CD14-positive monocyte (primary cell): ENCODE measurements at regions not wholly inside any gene's neighbourhood (a gene's known extent, or its start where the extent isn't known, plus 50 kb on each side); places are given as distances from the start of the nearest gene placed in this dataset.

Source experiments
- DNase-seq, 3 donors: peaks; one replicate each; pipeline ENCODE4 v3.0.0-alpha.2; 2011 to 2022
- H2AFZ ChIP-seq: 2 replicates; pipeline ENCODE4 v1.6.0; 2012; ENCODE audit warnings: mild to moderate bottlenecking, low read depth, low read length, inconsistent platforms; ENCODE audit not compliant: insufficient read depth, poor library complexity, severe bottlenecking
- H3K27ac ChIP-seq, 2 donors: 1 replicate in 1 of 2; 2 replicates in 1 of 2; pipeline ENCODE4 v1.5.1; 2012 to 2013; ENCODE audit warnings: low read length in 2 of 2, control low read depth in 1 of 2, inconsistent platforms in 1 of 2, low read depth in 1 of 2, mild to moderate bottlenecking in 1 of 2
- H3K27me3 ChIP-seq, 2 donors: one replicate each; pipeline versions ENCODE4 v1.6.0 to v1.6.1; 2011 to 2013; ENCODE audit warnings: low read length in 2 of 2; ENCODE audit not compliant: control insufficient read depth in 2 of 2, insufficient read depth in 2 of 2
- H3K36me3 ChIP-seq, 2 donors: replicated peaks in 1 of 2; 1 replicate in 1 of 2; 2 replicates in 1 of 2; pipeline versions ENCODE4 v1.5.1 to v1.6.1; 2012 to 2013; ENCODE audit warnings: low read length in 2 of 2, control low read depth in 1 of 2, inconsistent platforms in 1 of 2, mild to moderate bottlenecking in 1 of 2; ENCODE audit not compliant: insufficient read depth in 2 of 2, control insufficient read depth in 1 of 2
- H3K4me1 ChIP-seq, 2 donors: 1 replicate in 1 of 2; 2 replicates in 1 of 2; pipeline versions ENCODE4 v1.5.1 to v1.6.1; 2012 to 2013; ENCODE audit warnings: low read length in 2 of 2, control low read depth in 1 of 2, inconsistent platforms in 1 of 2, mild to moderate bottlenecking in 1 of 2, moderate library complexity in 1 of 2; ENCODE audit not compliant: insufficient read depth in 2 of 2, control insufficient read depth in 1 of 2
- H3K4me2 ChIP-seq: replicated peaks from 2 replicates; pipeline ENCODE3; 2012; ENCODE audit warnings: low read length, moderate library complexity, mild to moderate bottlenecking; ENCODE audit not compliant: poor library complexity, severe bottlenecking; ENCODE audit errors: extremely low read depth
- H3K4me3 ChIP-seq, 3 experiments: fragments of 200-600 bp in 1 of 3; sonication (generic) in 1 of 3; replicated peaks in 1 of 3; 1 replicate in 2 of 3; 2 replicates in 1 of 3; pipeline ENCODE4 v1.5.1; 2011 to 2013; ENCODE audit warnings: low read length in 3 of 3, mild to moderate bottlenecking in 3 of 3, control low read depth in 2 of 3, low read depth in 2 of 3, inconsistent platforms in 1 of 3, moderate library complexity in 1 of 3
- H3K79me2 ChIP-seq: 2 replicates; pipeline ENCODE4 v1.6.0; 2012; ENCODE audit warnings: mild to moderate bottlenecking, control low read depth, inconsistent platforms, low read length, moderate library complexity; ENCODE audit not compliant: insufficient read depth
- H3K9ac ChIP-seq: 2 replicates; pipeline ENCODE4 v1.6.0; 2017; ENCODE audit warnings: low read length, mild to moderate bottlenecking; ENCODE audit not compliant: insufficient read depth, poor library complexity, severe bottlenecking
- H3K9me3 ChIP-seq, 2 donors: replicated peaks in 1 of 2; 1 replicate in 1 of 2; 2 replicates in 1 of 2; pipeline versions ENCODE4 v1.5.1 to v1.6.1; 2012 to 2013; ENCODE audit warnings: low read length in 2 of 2, control low read depth in 1 of 2; ENCODE audit not compliant: control insufficient read depth in 1 of 2, insufficient read depth in 1 of 2
- H4K20me1 ChIP-seq: 2 replicates; pipeline ENCODE4 v1.6.0; 2012; ENCODE audit warnings: mild to moderate bottlenecking, low read length, control low read depth, moderate library complexity; ENCODE audit not compliant: insufficient read depth
- H3K27ac Mint-ChIP-seq, 7 donors: one replicate each; pipeline ENCODE4 v1.8.0; 2020; ENCODE audit warnings: mild to moderate bottlenecking in 7 of 7, mixed read lengths in 7 of 7, moderate library complexity in 6 of 7, inconsistent platforms in 2 of 7
- H3K27me3 Mint-ChIP-seq, 3 donors: one replicate each; pipeline ENCODE4 v1.8.0; 2021 to 2022; ENCODE audit warnings: low read depth in 3 of 3, mild to moderate bottlenecking in 3 of 3, mixed read lengths in 3 of 3, moderate library complexity in 3 of 3, inconsistent platforms in 1 of 3
- H3K36me3 Mint-ChIP-seq, 2 donors: one replicate each; pipeline ENCODE4 v1.8.0; 2020; ENCODE audit warnings: mixed read lengths in 2 of 2, inconsistent platforms in 1 of 2, mild to moderate bottlenecking in 1 of 2
- H3K4me1 Mint-ChIP-seq: one replicate; pipeline ENCODE4 v1.8.0; 2020; ENCODE audit warnings: mild to moderate bottlenecking, mixed read lengths
- H3K4me3 Mint-ChIP-seq, 2 donors: one replicate each; pipeline ENCODE4 v1.8.0; 2020; ENCODE audit warnings: mild to moderate bottlenecking in 2 of 2, mixed read lengths in 2 of 2, moderate library complexity in 1 of 2
- H3K9me3 Mint-ChIP-seq, 7 donors: one replicate each; pipeline ENCODE4 v1.8.0; 2020 to 2022; ENCODE audit warnings: mixed read lengths in 7 of 7, mild to moderate bottlenecking in 6 of 7, moderate library complexity in 6 of 7, inconsistent platforms in 2 of 7
- CTCF ChIP-seq: fragments of 200-600 bp; IDR thresholded peaks from one replicate; pipeline ENCODE4 v1.8.0; 2022; ENCODE audit warnings: antibody characterized with exemption, mild to moderate bottlenecking
- WGBS: methylation state at CpG from one replicate; pipeline ENCODE4 v1.1.5; 2013; ENCODE audit warnings: missing lambda C conversion rate; ENCODE audit not compliant: insufficient coverage; 5-methylcytosine and 5-hydroxymethylcytosine counted together
- intact Hi-C, 2 donors: fragments of 100-400 bp; cut with micrococcal nuclease; formaldehyde crosslinking; loops; one replicate each; pipeline versions ENCODE4 v1.15.0 to v1.15.1; 2023

GRCh38 chr1:217182992-217183391, 447.9 kb downstream of the GPATCH2 start:
- H3K4me3 Mint-ChIP-seq = no peak overlapping the region
- peaks cover 0 to 16% (median 3%) of the 10 kb centered on the region in 7 donors for H3K9me3 Mint-ChIP-seq
- TF ChIP-seq CTCF = no peak
- intact Hi-C loops = no loop called here
- Histone ChIP-seq H3K36me3 (no peaks in the 10 kb centered on the region), H2AFZ (no peak overlapping the region), H3K9ac (no peak overlapping the region), H3K9me3 (peaks cover 0 to 5% of the 10 kb centered on the region in 2 donors), H3K27ac (no peak overlapping the region), H3K4me3 (no peak overlapping the region), H3K4me2 (no peak overlapping the region), H3K79me2 (no peaks in the 10 kb centered on the region), H4K20me1 (no peaks in the 10 kb centered on the region), H3K4me1 (no peaks in the 10 kb centered on the region), H3K27me3 (no peaks in the 10 kb centered on the region)
- peaks cover 0 to 2% (median 0%) of the 10 kb centered on the region in 3 donors for H3K27me3 Mint-ChIP-seq
- DNase-seq = no peak
- WGBS = no CpG with 5 or more reads among the region's 6 CpGs
- H3K36me3 Mint-ChIP-seq = no peaks in the 10 kb centered on the region
- no peaks in the 10 kb centered on the region for H3K4me1 Mint-ChIP-seq
- H3K27ac Mint-ChIP-seq = no peak overlapping the region

- Mint-ChIP-seq H3K27me3 (peaks cover 0 to 2% (median 0%) of the 10 kb centered on the region in 3 donors), H3K27ac (no peak overlapping the region), H3K36me3 (no peaks in the 10 kb centered on the region), H3K9me3 (peaks cover 0 to 8% (median 2%) of the 10 kb centered on the region in 7 donors), H3K4me1 (no peaks in the 10 kb centered on the region), H3K4me3 (no peak overlapping the region)
- Histone ChIP-seq H3K27ac (no peak overlapping the region), H4K20me1 (no peaks in the 10 kb centered on the region), H3K9ac (no peak overlapping the region), H3K36me3 (no peaks in the 10 kb centered on the region), H2AFZ (no peak overlapping the region), H3K9me3 (no peaks in the 10 kb centered on the region), H3K79me2 (no peaks in the 10 kb centered on the region), H3K27me3 (no peaks in the 10 kb centered on the region), H3K4me2 (no peak overlapping the region), H3K4me3 (no peak overlapping the region), H3K4me1 (no peaks in the 10 kb centered on the region)
- TF ChIP-seq CTCF = no peak
- DNase-seq = no peak
- intact Hi-C loops = no loop called here
These were observed 449.1 kb downstream of the GPATCH2 start for GRCh38 chr1:217181756-217182155.
